ENCODE measurements at regions not wholly inside any gene's neighbourhood (a gene's known extent, or its start where the extent isn't known, plus 50 kb on each side); places are given as distances from the start of the nearest gene placed in this dataset.

DNA sequence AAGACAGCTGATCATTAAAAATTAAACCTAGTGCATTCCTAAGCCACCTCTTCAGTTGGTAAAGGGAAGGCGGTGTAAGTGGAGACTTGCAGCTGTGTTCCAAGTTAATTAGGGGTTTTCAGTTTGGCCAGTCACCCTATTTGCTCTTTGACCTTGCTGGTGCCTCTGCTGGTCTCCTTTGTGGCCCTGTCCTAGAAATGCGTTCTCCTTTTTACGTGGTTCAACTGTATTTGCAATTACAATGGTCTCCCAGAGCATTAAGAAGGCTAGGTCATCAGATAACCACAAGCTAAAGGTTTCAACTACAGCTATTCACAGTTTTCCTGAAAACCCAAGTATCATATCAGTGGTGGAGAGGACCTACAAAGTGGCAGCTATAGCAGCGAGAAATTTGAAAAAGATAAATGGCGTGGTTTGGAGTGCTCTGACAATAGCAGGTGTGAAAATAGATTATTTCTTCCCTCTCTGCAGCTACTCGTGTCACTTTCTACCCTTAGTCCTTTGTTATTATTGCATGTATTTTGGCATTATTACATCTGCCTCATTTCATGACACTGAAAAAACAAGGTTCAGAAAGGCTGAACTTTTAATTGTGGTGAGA, 203.5 kb upstream of the TBC1D5 start:
- no peak for TF ChIP-seq CTCF (IDR thresholded peaks at IDR 0.05; ENCODE audit: insufficient read depth, low read depth, low read length, missing control alignments)
- no peak for DNase-seq (ENCODE audit: low read depth)
- H3K4me3 ChIP-seq (ENCODE audit: low read depth, low read length), result no peak overlapping the region

- no peak for DNase-seq (ENCODE audit: low read depth)
- no peak for TF ChIP-seq CTCF (IDR thresholded peaks at IDR 0.05; ENCODE audit: insufficient read depth, low read depth, low read length, missing control alignments)
- no peak overlapping the region for H3K4me3 ChIP-seq (ENCODE audit: low read depth, low read length)
These were observed 202.8 kb upstream of the TBC1D5 start for GRCh38 chr3:17945018-17945798.

DNA sequence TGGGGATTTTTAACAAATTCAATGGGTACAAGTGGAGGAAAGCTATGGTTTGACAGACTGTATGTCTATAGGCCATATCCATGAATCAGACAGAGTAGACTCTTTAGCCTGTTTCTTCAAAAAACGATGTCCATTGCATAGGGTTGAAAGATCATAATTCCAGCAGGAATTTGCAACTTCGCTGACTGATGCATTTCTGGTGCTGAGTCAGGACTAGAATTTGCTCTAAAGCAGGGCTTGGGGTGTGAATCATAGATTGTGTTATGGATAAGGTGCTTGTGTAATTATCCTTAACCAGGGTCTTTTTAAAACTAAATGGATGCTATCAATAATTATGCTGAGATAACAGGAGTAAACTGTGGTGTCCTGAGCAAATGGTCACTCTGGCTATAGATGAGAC, 200.4 kb upstream of the TBC1D5 start:
- no peak for TF ChIP-seq CTCF (IDR thresholded peaks at IDR 0.05; ENCODE audit: insufficient read depth, low read depth, low read length, missing control alignments)
- DNase-seq (ENCODE audit: low read depth), result no peak
- H3K4me3 ChIP-seq (ENCODE audit: low read depth, low read length), result no peak overlapping the region

- DNase-seq (ENCODE audit: low read depth), result no peak
- no peak overlapping the region for H3K4me3 ChIP-seq (ENCODE audit: low read depth, low read length)
- TF ChIP-seq CTCF (IDR thresholded peaks at IDR 0.05; ENCODE audit: insufficient read depth, low read depth, low read length, missing control alignments), result no peak
These were observed 199.3 kb upstream of the TBC1D5 start for GRCh38 chr3:17941766-17942165.

GRCh38 chr3:17941152-17941551, 198.7 kb upstream of the TBC1D5 start:
- no peak for TF ChIP-seq CTCF (IDR thresholded peaks at IDR 0.05; ENCODE audit: insufficient read depth, low read depth, low read length, missing control alignments)
- no peak for DNase-seq (ENCODE audit: low read depth)
- H3K4me3 ChIP-seq (ENCODE audit: low read depth, low read length), result no peak overlapping the region

GRCh38 chr3:17939157-17939556, 196.7 kb upstream of the TBC1D5 start:
- no peak for TF ChIP-seq CTCF (IDR thresholded peaks at IDR 0.05; ENCODE audit: insufficient read depth, low read depth, low read length, missing control alignments)

More at GRCh38 chr3:17939157-17939556, 196.7 kb upstream of the TBC1D5 start:
- DNase-seq (ENCODE audit: low read depth), result no peak
- H3K4me3 ChIP-seq (ENCODE audit: low read depth, low read length), result no peak overlapping the region

Measured in GM12865 (cell line).